Body of pancreas (tissue), 4 donors: ENCODE measurements at regions not wholly inside any gene's neighbourhood (a gene's known extent, or its start where the extent isn't known, plus 50 kb on each side); places are given as distances from the start of the nearest gene placed in this dataset.

Experiments
- CTCF ChIP-seq, 7 experiments: fragments of 450-650 bp in 4 of 7; fragments of 200-600 bp in 3 of 7; sonication (generic) in 3 of 7; IDR thresholded peaks; one replicate each; pipeline ENCODE4 v1.5.1; 2016 to 2019; ENCODE audit warnings: antibody characterized with exemption in 7 of 7
- POLR2A ChIP-seq, 3 donors: fragments of 450-650 bp; IDR thresholded peaks; one replicate each; pipeline ENCODE4 v1.6.1; 2016; ENCODE audit warnings: antibody characterized with exemption in 3 of 3, mild to moderate bottlenecking in 2 of 3

- TF ChIP-seq CTCF (IDR thresholded peaks at IDR 0.05) (no peak), POLR2A (IDR thresholded peaks at IDR 0.05) (no peak)
These were observed 445.9 kb downstream of the ZNF479 start for GRCh38 chr7:56686276-56686859.
